H1 (cell line): ENCODE measurements at regions not wholly inside any gene's neighbourhood (a gene's known extent, or its start where the extent isn't known, plus 50 kb on each side); places are given as distances from the start of the nearest gene placed in this dataset.

ENCODE experiments used
- CTCF ChIA-PET: fragments of 300-600 bp; sonication (Branson Sonifier 250); formaldehyde crosslinking; loops from one replicate; lab custom pipeline; 2021; ENCODE audit not compliant: partially characterized antibody; lab: Charles Lee
- POLR2A ChIA-PET: fragments of 300-600 bp; sonication (Branson Sonifier 250); formaldehyde crosslinking; loops from one replicate; lab custom pipeline; 2021; ENCODE audit warnings: inconsistent platforms; ENCODE audit not compliant: partially characterized antibody; lab: Charles Lee
- DNase-seq, 2 experiments: peaks; one replicate each; pipeline versions ENCODE4 v3.0.0 to v3.0.0-alpha.2; 2010 to 2022; ENCODE audit warnings: low spot score in 2 of 2, low read depth in 1 of 2, mixed read lengths in 1 of 2
- FAIRE-seq: peaks from 2 replicates; lab custom pipeline; 2011; peaks lifted over from hg19 to GRCh38; lab: Jason Lieb, UNC
- H2AFZ ChIP-seq: 2 replicates; pipeline ENCODE4 v1.8.1; 2012; ENCODE audit warnings: low read length, inconsistent platforms
- H2AK5ac ChIP-seq: 2 replicates; pipeline ENCODE4 v1.6.1; 2013; ENCODE audit warnings: low read depth, low read length
- H2BK120ac ChIP-seq: replicated peaks from 2 replicates; pipeline ENCODE3; 2013; ENCODE audit warnings: low read depth, low read length, inconsistent platforms
- H2BK12ac ChIP-seq: 2 replicates; pipeline ENCODE4 v1.6.1; 2013; ENCODE audit warnings: low read depth, low read length
- H2BK15ac ChIP-seq: 2 replicates; pipeline ENCODE4 v1.6.1; 2013; ENCODE audit warnings: low read length
- H2BK20ac ChIP-seq: 2 replicates; pipeline ENCODE4 v1.6.1; 2013; ENCODE audit warnings: low read length
- H2BK5ac ChIP-seq: 2 replicates; pipeline ENCODE4 v1.6.1; 2013; ENCODE audit warnings: low read depth, low read length
- H3K14ac ChIP-seq: 2 replicates; pipeline ENCODE4 v1.6.1; 2013; ENCODE audit warnings: inconsistent platforms; ENCODE audit not compliant: insufficient read length
- H3K18ac ChIP-seq: 2 replicates; pipeline ENCODE4 v1.6.1; 2013; ENCODE audit warnings: low read length; ENCODE audit errors: extremely low read depth
- H3K23ac ChIP-seq: 2 replicates; pipeline ENCODE4 v1.6.1; 2013; ENCODE audit warnings: inconsistent platforms; ENCODE audit not compliant: insufficient read length
- H3K23me2 ChIP-seq: 2 replicates; pipeline ENCODE4 v1.6.1; 2013; ENCODE audit warnings: low read depth, low read length
- H3K27ac ChIP-seq: 2 replicates; pipeline ENCODE4 v1.6.1; 2011; ENCODE audit warnings: low read depth, low read length, inconsistent platforms
- H3K27me3 ChIP-seq, 4 experiments: replicated peaks in 1 of 4; 1 replicate in 1 of 4; 2 replicates in 3 of 4; pipeline versions ENCODE4 v1.6.1 to v1.8.1; 2011 to 2013; ENCODE audit warnings: low read length in 3 of 4, mild to moderate bottlenecking in 3 of 4, inconsistent platforms in 2 of 4, mixed read lengths in 2 of 4, moderate library complexity in 1 of 4; ENCODE audit not compliant: control insufficient read depth in 3 of 4, insufficient read depth in 3 of 4; ENCODE audit errors: extremely low read depth in 1 of 4
- H3K36me3 ChIP-seq, 4 experiments: 2 replicates each; pipeline versions ENCODE4 v1.6.1 to v1.8.1; 2011 to 2013; ENCODE audit warnings: mild to moderate bottlenecking in 4 of 4, low read length in 3 of 4, moderate library complexity in 2 of 4, control low read depth in 1 of 4, inconsistent platforms in 1 of 4; ENCODE audit not compliant: insufficient read depth in 4 of 4, control insufficient read depth in 2 of 4
- H3K4ac ChIP-seq: replicated peaks from 2 replicates; pipeline ENCODE3; 2013; ENCODE audit warnings: low read length, low read depth, mixed read lengths, inconsistent platforms; ENCODE audit not compliant: insufficient read length
- H3K4me1 ChIP-seq, 4 experiments: replicated peaks in 1 of 4; 1 replicate in 1 of 4; 2 replicates in 3 of 4; pipeline versions ENCODE4 v1.6.1 to v1.8.1; 2011 to 2013; ENCODE audit warnings: low read length in 3 of 4, inconsistent platforms in 2 of 4, mixed read lengths in 1 of 4; ENCODE audit not compliant: insufficient read depth in 4 of 4, control insufficient read depth in 3 of 4
- H3K4me2 ChIP-seq, 2 experiments: 2 replicates each; pipeline versions ENCODE4 v1.6.1 to v1.8.1; 2011 to 2013; ENCODE audit warnings: low read depth in 2 of 2, low read length in 2 of 2, control low read depth in 1 of 2, inconsistent platforms in 1 of 2, mild to moderate bottlenecking in 1 of 2; ENCODE audit not compliant: insufficient read depth in 1 of 2
- H3K4me3 ChIP-seq, 4 experiments: fragments of 200-600, 300-600 bp in 1 of 4; sonication (generic), shearing (Covaris generic), sonication (Bioruptor Twin) in 1 of 4; 2 replicates each; pipeline versions ENCODE4 v1.5.1 to v1.8.1; 2011 to 2016; ENCODE audit warnings: low read length in 4 of 4, low read depth in 3 of 4, control low read depth in 2 of 4, inconsistent platforms in 2 of 4, mild to moderate bottlenecking in 2 of 4, mixed read lengths in 1 of 4, moderate library complexity in 1 of 4; ENCODE audit not compliant: insufficient read depth in 2 of 4; ENCODE audit errors: extremely low read depth in 1 of 4
- H3K56ac ChIP-seq: replicated peaks from 2 replicates; pipeline ENCODE3; 2013; ENCODE audit warnings: low read depth, mild to moderate bottlenecking, mixed read lengths, low read length, inconsistent platforms; ENCODE audit not compliant: insufficient read length
- H3K79me1 ChIP-seq: 2 replicates; pipeline ENCODE4 v1.6.1; 2013; ENCODE audit warnings: low read depth, low read length, control low read depth
- H3K79me2 ChIP-seq, 2 experiments: 2 replicates each; pipeline versions ENCODE4 v1.6.1 to v1.8.1; 2012 to 2013; ENCODE audit warnings: low read length in 2 of 2, mild to moderate bottlenecking in 2 of 2, inconsistent platforms in 1 of 2; ENCODE audit not compliant: insufficient read depth in 2 of 2, control insufficient read depth in 1 of 2
- H3K9ac ChIP-seq, 4 experiments: replicated peaks in 1 of 4; 1 replicate in 1 of 4; 2 replicates in 3 of 4; pipeline versions ENCODE4 v1.6.1 to v1.8.1; 2011 to 2013; ENCODE audit warnings: low read depth in 3 of 4, low read length in 3 of 4, control low read depth in 2 of 4, mild to moderate bottlenecking in 2 of 4, moderate library complexity in 2 of 4, inconsistent platforms in 1 of 4; ENCODE audit errors: extremely low read depth in 1 of 4
- H3K9me3 ChIP-seq, 2 experiments: 2 replicates each; pipeline versions ENCODE4 v1.6.1 to v1.8.1; 2012 to 2013; ENCODE audit warnings: mild to moderate bottlenecking in 2 of 2, moderate library complexity in 2 of 2, control low read depth in 1 of 2, inconsistent platforms in 1 of 2, low read depth in 1 of 2, low read length in 1 of 2, mixed read lengths in 1 of 2; ENCODE audit not compliant: insufficient read depth in 2 of 2
- H4K20me1 ChIP-seq, 2 experiments: replicated peaks in 1 of 2; 2 replicates each; pipeline versions ENCODE3 to v1.8.1; 2011 to 2013; ENCODE audit warnings: inconsistent platforms in 2 of 2, low read length in 2 of 2, mild to moderate bottlenecking in 1 of 2; ENCODE audit not compliant: insufficient read depth in 2 of 2, control insufficient read depth in 1 of 2
- H4K5ac ChIP-seq: 2 replicates; pipeline ENCODE4 v1.6.1; 2013; ENCODE audit warnings: low read length, low read depth, mixed read lengths, inconsistent platforms; ENCODE audit not compliant: insufficient read length
- H4K8ac ChIP-seq: 2 replicates; pipeline ENCODE4 v1.8.0; 2013; ENCODE audit warnings: mild to moderate bottlenecking, moderate library complexity, low read length, inconsistent platforms; ENCODE audit not compliant: insufficient read depth; ENCODE audit errors: extremely low read depth
- H4K91ac ChIP-seq: replicated peaks from 2 replicates; pipeline ENCODE3; 2013; ENCODE audit warnings: low read length, mixed read lengths, inconsistent platforms; ENCODE audit not compliant: insufficient read length
- BACH1 ChIP-seq: IDR thresholded peaks from 2 replicates; pipeline ENCODE4 v1.6.1; 2012; ENCODE audit warnings: low read length, improper control_type of control experiment
- CTCF ChIP-seq, 3 experiments: IDR thresholded peaks; 1 replicate in 2 of 3; 2 replicates in 1 of 3; pipeline versions ENCODE4 v1.5.1 to v1.6.1; 2011; ENCODE audit warnings: low read length in 3 of 3, mild to moderate bottlenecking in 3 of 3, inconsistent platforms in 2 of 3, low read depth in 1 of 3, moderate library complexity in 1 of 3; ENCODE audit not compliant: insufficient read depth in 1 of 3; ENCODE audit errors: control extremely low read depth in 1 of 3
- E2F6 ChIP-seq: IDR thresholded peaks from 2 replicates; pipeline ENCODE4 v1.6.1; 2012; ENCODE audit warnings: inconsistent platforms
- GABPA ChIP-seq: IDR thresholded peaks from 2 replicates; pipeline ENCODE4 v1.6.1; 2011; ENCODE audit warnings: mild to moderate bottlenecking, low read length, moderate library complexity, borderline replicate concordance; ENCODE audit not compliant: insufficient read depth
- KDM5A ChIP-seq: fragments of 200-600 bp; IDR thresholded peaks from 2 replicates; pipeline ENCODE4 v1.7.1; 2012; ENCODE audit warnings: mild to moderate bottlenecking, low read length, inconsistent platforms, mixed read lengths
- MAFK ChIP-seq: IDR thresholded peaks from 2 replicates; pipeline ENCODE4 v1.6.1; 2012; ENCODE audit warnings: low read depth, mild to moderate bottlenecking, improper control_type of control experiment, low read length
- NANOG ChIP-seq: IDR thresholded peaks from 2 replicates; pipeline ENCODE4 v1.6.1; 2011; ENCODE audit warnings: low read length, low read depth, mild to moderate bottlenecking, inconsistent platforms; ENCODE audit not compliant: insufficient read depth, poor library complexity, severe bottlenecking
- POU5F1 ChIP-seq: IDR thresholded peaks from 2 replicates; pipeline ENCODE4 v1.6.1; 2011; ENCODE audit warnings: low read depth, mild to moderate bottlenecking, low read length, moderate library complexity
- TAF1 ChIP-seq: IDR thresholded peaks from 2 replicates; pipeline ENCODE4 v1.6.1; 2011; ENCODE audit warnings: mild to moderate bottlenecking, low read depth, low read length
- TCF12 ChIP-seq: IDR thresholded peaks from 2 replicates; pipeline ENCODE4 v1.6.1; 2011; ENCODE audit warnings: low read depth, mild to moderate bottlenecking, low read length
- YY1 ChIP-seq: IDR thresholded peaks from 2 replicates; pipeline ENCODE4 v1.6.1; 2011; ENCODE audit warnings: low read depth, mild to moderate bottlenecking, low read length
- TF ChIP-seq, protein P1 (sequence below): IDR thresholded peaks from 2 replicates; pipeline ENCODE4 v1.6.1; 2012; ENCODE audit warnings: inconsistent platforms

GRCh38 chr7:45368129-45368807 is 205.9 kb upstream of the ADCY1 start:
- Histone ChIP-seq H3K27me3 (no peaks in the 10 kb centered on the region), H4K91ac (no peak overlapping the region), H3K9ac (no peak overlapping the region), H3K4ac (no peak overlapping the region), H2AFZ (no peak overlapping the region), H2BK20ac (no peak overlapping the region), H3K18ac (no peak overlapping the region), H3K4me2 (no peak overlapping the region), H3K79me1 (no peaks in the 10 kb centered on the region), H3K36me3 (no peaks in the 10 kb centered on the region), H4K8ac (no peak overlapping the region), H3K56ac (no peak overlapping the region), H2BK15ac (no peak overlapping the region), H3K23me2 (no peaks in the 10 kb centered on the region; the same call in 1 of the 2 replicates), H2BK120ac (no peak overlapping the region), H3K27ac (no peak overlapping the region), H3K4me3 (no peak overlapping the region), H3K9me3 (peaks cover 3 to 8% of the 10 kb centered on the region in 2 experiments; a peak in 1 of 4 replicates), H4K20me1 (no peaks in the 10 kb centered on the region), H4K5ac (no peak overlapping the region), H3K79me2 (no peaks in the 10 kb centered on the region), H3K4me1 (no peaks in the 10 kb centered on the region), H2BK5ac (no peak overlapping the region), H3K14ac (no peak overlapping the region), H3K23ac (no peak overlapping the region), H2AK5ac (no peak overlapping the region), H2BK12ac (no peak overlapping the region)
- ChIA-PET CTCF (no interaction called here), POLR2A (no interaction called here)
- FAIRE-seq (no peak), DNase-seq (no peak)
- TF ChIP-seq POU5F1 (no peak), BACH1 (no peak), MAFK (no peak), TAF1 (no peak), TCF12 (no peak), E2F6 (no peak), NANOG (no peak), YY1 (no peak), GABPA (no peak), CTCF (IDR thresholded peaks at IDR 0.05; ENCODE audit: control extremely low read depth in 1 of 3, insufficient read depth in 1 of 3, low read depth in 1 of 3, low read length in 3 of 3) (no peak), KDM5A (no peak)
- TF ChIP-seq, protein P1, sequence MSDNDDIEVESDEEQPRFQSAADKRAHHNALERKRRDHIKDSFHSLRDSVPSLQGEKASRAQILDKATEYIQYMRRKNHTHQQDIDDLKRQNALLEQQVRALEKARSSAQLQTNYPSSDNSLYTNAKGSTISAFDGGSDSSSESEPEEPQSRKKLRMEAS, result no peak
